ENCODE measurements at regions not wholly inside any gene's neighbourhood (a gene's known extent, or its start where the extent isn't known, plus 50 kb on each side); places are given as distances from the start of the nearest gene placed in this dataset.

DNA sequence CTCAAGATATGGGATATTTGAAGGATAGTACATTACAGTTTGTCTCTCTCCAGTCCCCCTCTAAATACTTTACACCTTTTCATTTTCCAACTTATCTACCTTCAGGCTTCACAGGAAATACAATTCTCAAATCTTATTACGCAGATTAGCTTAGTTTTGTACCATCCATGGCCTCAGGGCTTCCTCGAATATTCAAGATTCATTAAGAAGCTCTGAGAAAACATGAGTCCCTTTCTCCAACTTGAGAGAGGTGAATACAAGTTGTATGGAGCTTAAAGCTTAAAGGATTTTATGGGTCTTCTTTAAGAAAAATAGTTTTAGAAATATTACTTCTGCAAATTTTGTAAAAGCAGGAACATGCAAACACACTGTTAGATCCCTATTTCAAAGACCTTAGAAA lies 1212.5 kb downstream of the GALC start:
- TF ChIP-seq, protein P1, sequence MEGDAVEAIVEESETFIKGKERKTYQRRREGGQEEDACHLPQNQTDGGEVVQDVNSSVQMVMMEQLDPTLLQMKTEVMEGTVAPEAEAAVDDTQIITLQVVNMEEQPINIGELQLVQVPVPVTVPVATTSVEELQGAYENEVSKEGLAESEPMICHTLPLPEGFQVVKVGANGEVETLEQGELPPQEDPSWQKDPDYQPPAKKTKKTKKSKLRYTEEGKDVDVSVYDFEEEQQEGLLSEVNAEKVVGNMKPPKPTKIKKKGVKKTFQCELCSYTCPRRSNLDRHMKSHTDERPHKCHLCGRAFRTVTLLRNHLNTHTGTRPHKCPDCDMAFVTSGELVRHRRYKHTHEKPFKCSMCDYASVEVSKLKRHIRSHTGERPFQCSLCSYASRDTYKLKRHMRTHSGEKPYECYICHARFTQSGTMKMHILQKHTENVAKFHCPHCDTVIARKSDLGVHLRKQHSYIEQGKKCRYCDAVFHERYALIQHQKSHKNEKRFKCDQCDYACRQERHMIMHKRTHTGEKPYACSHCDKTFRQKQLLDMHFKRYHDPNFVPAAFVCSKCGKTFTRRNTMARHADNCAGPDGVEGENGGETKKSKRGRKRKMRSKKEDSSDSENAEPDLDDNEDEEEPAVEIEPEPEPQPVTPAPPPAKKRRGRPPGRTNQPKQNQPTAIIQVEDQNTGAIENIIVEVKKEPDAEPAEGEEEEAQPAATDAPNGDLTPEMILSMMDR (IDR thresholded peaks at IDR 0.05; ENCODE audit: poor library complexity): no peak
- TF ChIP-seq EZH2 (IDR thresholded peaks at IDR 0.05; ENCODE audit: borderline replicate concordance): no peak

All from hepatocyte (in vitro differentiated cells).